Activated naive CD8-positive, alpha-beta T cell treated with anti-CD3 and anti-CD28 coated beads, Interleukin-2, amount 50 U/mL, for 16 hours (primary cell): ENCODE measurements at regions not wholly inside any gene's neighbourhood (a gene's known extent, or its start where the extent isn't known, plus 50 kb on each side); places are given as distances from the start of the nearest gene placed in this dataset.
"Not testable (repeated sequence)": the region's sequence is repeated elsewhere in the genome, so short reads cannot be mapped to it uniquely, and the experiment has no call there.

ENCODE experiments used
- DNase-seq: peaks from one replicate; pipeline ENCODE4 v3.0.0-alpha.2; 2020; ENCODE audit warnings: low read depth, low spot score

- DNase-seq = no peak
Observed at GRCh38 chr15:92705764-92706163, 50.2 kb upstream of the FAM174B start.

GRCh38 chr15:92706201-92706600 is 50.6 kb upstream of the FAM174B start:
- no peak for DNase-seq

GRCh38 chr15:92707880-92708551 is 52.4 kb upstream of the FAM174B start:
- DNase-seq = no peak

GRCh38 chr15:92708635-92709034 is 53.1 kb upstream of the FAM174B start:
- no peak for DNase-seq

DNA sequence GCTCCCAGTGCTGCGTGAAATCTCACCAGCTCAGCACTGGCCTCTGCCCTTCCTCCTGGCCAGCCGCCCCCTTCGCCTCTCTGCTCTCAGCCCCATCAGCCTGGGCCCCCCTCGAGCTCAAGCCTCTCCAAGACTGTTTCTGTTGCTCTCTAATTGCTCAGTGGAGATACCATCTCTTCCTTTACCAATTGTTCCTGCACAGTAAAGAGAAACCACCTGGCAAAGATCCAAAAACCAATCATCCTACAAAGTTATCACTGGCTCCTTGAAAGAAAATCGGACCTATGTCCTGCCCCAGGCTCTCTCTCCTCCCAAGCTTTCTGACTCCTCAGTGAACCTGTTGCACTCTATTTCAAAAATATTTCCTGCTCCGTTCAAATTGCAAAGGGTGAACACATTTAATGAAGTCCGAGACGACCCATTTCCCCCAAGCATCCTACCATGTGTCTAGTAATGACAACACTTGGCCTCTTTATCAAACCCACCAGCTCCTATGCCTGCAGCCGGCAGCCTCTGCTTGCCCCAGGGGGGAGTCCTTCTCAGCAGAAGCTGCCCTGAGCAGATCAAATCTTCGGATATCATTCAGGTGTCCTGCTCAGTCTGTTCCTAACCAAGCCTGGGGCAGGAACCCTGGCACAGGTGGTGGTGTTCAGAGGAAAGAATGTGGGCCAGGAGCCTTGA is 53.7 kb upstream of the FAM174B start:
- no peak for DNase-seq

DNA sequence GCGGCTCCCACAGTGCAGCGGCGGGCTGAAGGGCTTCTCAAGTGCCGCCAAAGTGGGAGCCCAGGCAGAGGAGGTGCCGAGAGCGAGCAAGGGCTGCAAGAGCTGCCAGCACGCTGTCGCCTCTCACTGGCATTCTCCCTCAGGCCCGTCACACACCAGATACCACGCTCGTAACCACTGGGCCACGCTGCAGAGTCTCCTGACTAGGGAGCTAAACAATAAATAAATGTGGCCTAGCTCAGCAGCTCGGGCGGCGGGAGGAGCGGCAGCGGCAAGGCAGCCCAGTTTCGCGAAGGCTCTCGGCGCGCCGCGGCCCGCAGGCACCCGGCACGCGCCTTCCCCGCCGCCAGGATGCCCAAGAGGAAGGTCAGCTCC is 55.9 kb upstream of the FAM174B start:
- no peak for DNase-seq

- DNase-seq = no peak
Observed at GRCh38 chr15:92714077-92714476, 58.5 kb upstream of the FAM174B start.

DNA sequence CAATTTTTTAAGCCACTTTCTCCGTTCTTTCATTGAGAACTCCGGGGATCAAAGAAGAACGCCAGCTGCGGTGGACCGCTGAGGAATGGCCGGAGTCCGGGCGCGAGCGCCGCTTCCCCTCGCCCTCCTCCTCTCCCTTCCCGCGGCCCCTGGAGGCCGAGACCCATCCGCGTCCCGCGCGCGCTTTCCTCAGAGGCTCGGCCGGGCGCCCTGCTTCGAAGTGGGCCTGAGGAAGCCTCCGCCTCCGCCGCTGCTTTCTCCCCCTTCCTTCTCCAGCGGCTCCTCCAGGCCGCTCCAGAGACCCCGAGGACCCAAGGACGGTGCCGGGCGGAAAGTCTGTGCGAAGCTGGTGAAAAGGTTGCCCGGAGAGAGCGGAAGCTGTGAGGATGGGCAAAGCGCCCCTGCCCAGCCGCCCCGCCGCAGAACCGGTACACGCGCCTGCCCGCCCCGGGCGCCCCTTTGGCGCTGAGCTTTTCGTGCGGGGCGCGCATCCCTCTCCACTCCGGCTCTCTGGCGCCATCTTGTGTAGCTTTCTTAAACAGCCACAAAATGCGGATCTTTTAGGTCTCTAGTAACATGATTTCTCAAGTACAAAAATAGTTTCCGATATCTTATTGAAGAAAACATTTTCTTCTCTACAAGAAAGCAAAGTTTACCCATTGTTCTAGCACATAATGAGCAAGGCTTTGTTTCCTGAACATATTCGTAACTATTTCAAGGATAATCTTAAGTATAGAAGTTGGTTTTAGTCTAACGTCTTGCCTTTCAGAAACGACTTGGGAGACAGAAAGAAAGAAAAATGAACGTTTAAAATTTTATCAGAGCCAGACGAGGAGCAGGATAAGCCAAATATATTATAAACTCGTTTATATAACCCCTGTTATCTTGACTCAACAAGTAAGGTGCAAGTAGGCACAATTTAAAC is 59.2 kb upstream of the FAM174B start:
- peak; percentile 53 for DNase-seq

- DNase-seq = no peak
Observed at GRCh38 chr15:92715758-92716157, 60.2 kb upstream of the FAM174B start.

DNA sequence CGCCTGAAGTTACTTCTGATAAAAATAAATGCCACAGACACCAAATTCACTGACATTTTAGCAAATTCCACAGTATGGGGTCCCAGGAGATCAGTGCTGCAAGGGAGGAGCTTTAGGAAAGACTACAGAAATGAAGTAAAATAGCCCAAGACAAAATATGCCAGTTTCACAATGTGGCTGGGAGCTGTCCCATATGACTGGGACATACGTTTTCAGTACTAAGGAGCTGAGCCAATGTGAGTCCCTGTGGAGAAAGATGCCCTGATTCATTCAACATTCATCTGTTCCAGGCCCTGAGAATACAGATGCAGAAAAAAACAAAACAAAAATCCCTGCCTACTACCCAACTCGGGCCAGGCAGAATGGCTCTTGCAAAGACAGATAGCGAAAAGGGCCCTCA is 63.4 kb upstream of the FAM174B start:
- DNase-seq = no peak

- DNase-seq = no peak
Observed at GRCh38 chr15:92724144-92724543, 68.6 kb upstream of the FAM174B start.

DNA sequence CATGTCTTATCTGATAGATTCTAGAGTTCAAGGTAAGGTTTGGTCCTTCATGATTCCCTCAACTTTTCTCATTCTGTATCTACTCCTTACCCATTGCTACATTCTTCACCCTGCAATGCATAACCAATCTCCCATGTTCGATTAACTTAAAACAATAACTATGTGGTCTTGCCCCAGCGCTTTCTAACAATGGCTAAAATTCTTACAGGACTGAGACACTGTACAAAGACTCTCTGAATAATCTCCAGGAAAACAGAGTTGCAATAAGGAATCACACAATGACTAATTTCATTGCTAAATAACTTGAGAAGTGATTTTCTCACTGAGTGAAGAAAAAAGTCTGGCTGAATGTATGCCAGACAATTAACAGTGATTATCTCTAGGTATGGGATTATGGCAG is 69.6 kb upstream of the FAM174B start:
- DNase-seq = no peak

DNA sequence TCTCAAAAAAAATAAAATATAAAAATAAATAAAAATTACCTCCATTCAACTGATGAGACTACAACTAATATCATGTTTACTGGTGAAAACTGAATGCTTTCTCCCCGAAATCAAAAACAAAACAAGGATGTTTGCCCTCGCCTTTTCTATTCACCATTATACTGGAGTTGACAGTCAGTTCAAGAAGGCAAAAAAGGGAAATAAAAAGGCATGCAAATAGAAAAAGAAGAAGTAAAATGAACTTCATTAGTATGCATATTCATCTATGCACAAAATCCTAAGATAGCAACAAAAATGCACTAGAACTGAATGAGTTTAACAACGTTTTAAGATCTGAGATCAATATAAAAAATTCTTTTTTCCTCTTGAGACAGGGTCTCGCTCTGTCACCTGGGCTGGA is 72.7 kb upstream of the FAM174B start:
- no peak for DNase-seq

GRCh38 chr15:92733090-92733933 is 77.7 kb upstream of the FAM174B start:
- DNase-seq = no peak

GRCh38 chr15:92733934-92734521 is 78.5 kb upstream of the FAM174B start:
- DNase-seq = no peak

- not testable (repeated sequence) for DNase-seq
Observed at GRCh38 chr15:92739246-92739645, 83.7 kb upstream of the FAM174B start.

DNA sequence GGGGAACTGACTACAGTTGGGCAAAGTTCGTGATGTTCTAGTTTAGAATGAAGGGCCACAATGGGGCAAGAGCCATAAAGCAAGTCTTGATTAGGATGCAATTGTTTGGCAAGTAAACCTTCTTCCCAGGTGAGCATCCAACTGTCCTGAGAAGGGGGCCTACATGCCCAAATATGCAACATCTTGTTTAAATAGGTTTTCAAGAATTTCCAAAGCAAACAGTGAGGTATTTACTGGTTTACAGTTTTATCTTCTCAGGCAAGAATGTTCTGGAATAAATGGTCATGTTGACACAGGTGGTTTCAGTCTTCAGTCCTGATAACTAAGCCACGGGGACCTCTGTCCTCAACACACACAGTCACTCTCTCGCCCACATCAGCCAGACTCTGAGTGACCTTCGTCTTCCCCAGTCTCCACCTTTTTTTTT is 90.3 kb upstream of the FAM174B start:
- DNase-seq = no peak

GRCh38 chr15:92747047-92747446 is 91.5 kb upstream of the FAM174B start:
- DNase-seq = no peak

- no peak for DNase-seq
Observed at GRCh38 chr15:92749216-92749615, 93.6 kb upstream of the FAM174B start.

DNA sequence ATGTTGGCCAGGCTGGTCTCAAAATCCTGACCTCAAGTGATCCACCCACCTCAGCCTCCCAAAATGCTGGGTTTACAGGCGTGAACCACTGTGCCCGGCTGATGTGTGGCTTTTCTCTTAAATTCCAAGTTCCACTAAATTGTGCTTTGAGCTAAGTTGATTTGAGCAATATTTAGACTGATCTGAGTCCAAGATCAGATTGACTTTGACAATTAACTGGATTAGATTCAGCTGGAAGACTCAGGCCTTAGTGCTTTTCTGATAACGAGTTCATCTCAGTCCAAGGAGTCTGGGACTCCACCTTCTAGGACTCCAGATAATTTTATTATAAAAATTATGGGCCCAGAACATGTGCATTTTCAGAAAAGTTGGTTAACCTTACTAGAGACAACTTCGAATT is 94.4 kb upstream of the FAM174B start:
- no peak for DNase-seq

- DNase-seq = no peak
Observed at GRCh38 chr15:92751528-92751927, 96.0 kb upstream of the FAM174B start.
